NCI-H2081 treated with DMSO at 0.1 percent for 48 hours (cell line): ENCODE measurements at regions not wholly inside any gene's neighbourhood (a gene's known extent, or its start where the extent isn't known, plus 50 kb on each side); places are given as distances from the start of the nearest gene placed in this dataset.

ENCODE experiments used
- DNase-seq: peaks from one replicate; lab custom pipeline; 2025; lab: John Stamatoyannopoulos, UW

DNA sequence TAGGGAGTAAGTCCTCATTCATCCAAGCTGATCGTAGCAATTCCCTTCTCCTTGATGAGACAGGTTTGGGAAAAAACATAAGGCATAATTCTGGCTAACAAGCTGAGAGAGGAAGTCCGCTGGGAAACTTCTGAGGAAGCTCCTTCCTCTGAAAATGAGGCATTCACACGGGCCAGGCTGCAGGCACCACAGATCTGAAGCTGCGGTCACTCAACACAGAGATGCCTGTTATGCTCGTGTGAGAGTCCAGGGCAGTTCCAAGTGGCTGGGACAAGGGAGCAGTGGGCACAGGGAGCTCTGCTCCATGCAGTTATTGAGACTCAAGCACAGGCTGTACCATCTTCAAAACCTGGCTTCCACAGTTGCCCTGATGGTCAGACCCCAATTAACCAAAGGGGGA, 200.9 kb upstream of the ID2 start:
- DNase-seq: no peak

DNA sequence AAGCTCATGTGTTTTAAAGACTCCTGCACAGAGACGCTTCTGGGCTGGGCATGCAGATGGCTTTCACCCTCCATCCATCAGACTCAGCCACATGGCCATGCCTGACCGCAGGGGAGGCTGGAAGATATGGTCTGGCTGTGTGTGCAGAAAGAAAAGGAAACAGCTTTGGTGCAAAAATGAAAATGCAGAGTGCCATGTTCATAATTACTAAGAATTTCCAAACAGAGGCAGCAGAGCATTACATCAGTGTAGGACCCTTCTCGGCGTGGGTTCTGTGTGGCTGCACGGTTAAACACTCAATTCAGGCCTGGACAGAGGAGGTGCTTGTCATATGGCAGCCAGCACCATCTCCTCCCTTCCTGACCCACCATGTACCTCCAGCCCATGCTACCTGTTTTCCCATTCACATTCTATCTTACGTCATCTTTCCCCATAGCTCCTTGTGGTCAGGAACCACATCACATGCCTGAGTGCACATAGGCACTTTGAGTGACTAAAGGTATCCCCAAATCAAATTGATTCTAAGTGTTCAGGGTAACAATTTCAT, 200.3 kb upstream of the ID2 start:
- no peak for DNase-seq

DNA sequence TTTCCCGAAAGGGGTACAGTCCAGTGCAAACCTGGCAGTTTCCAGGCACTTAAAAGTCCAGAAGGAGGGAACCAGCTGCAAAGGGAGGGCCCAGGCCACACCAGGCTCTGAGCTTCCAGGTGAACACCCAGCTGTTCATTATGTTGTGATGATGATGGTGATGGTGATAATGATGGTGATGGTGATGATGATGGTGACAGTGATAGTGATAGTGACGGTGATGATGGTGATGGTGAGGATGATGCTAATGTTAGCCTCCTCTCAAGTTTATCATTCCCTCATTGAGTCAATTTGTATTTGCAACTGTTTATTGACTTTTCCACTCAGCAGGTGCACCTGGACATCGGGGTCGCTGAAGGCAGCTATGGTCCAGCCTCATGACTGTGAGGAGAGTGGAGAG, 199.4 kb upstream of the ID2 start:
- no peak for DNase-seq

DNA sequence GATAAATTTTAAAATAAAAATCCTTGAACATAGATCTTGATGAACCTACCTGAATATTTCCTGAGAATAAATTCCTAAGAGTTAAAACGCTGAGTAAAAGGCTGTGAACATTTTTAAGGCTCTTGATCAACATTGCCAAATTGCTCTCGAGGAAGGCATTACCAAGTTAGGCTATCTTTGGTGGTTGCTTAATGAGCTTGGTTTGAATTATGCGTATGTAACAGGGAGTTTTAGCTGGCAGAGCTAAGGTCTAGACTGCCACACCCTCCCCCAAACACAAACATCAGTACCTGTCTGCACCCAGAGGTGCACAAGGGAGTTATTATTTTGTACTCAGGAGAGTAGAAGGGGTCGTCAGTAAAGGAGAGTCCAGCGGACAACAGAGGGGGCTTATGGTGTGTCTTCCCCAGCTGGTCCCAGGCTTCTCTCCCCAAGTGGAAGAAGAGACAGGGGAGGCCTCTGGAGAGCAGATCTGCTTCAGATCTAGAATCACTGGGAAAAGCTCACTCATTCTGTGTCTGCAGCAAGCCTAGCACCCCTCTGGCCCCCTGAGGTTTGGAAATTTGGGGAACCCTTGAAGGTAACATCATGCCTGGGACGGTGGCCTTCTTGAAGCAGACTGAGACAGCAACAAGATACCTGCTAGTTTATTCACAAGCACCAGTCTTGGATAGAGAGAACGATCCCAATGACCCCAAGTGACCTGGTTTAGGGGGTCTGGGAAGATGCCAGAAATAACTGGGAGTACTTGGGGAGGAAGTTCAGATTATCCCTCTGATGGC, 197.2 kb upstream of the ID2 start:
- DNase-seq: no peak

DNA sequence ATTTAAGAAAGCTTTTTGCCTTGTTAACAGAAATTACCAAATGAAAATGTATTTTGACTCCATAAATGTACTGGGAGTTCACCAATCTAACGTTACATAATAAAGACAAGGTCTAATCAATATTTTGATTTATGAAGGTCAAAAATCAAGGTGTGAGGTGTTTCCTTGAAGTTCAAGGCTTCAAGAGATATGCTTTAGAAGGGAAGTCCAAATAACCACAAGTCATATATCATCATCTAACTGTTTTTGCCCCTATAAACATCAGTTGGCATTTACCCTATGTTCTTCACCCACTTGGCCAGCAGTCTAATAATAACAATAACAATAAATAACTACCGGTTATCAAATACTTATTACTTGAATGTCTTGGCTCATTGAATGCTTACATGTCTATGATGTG, 196.1 kb upstream of the ID2 start:
- DNase-seq: no peak

DNA sequence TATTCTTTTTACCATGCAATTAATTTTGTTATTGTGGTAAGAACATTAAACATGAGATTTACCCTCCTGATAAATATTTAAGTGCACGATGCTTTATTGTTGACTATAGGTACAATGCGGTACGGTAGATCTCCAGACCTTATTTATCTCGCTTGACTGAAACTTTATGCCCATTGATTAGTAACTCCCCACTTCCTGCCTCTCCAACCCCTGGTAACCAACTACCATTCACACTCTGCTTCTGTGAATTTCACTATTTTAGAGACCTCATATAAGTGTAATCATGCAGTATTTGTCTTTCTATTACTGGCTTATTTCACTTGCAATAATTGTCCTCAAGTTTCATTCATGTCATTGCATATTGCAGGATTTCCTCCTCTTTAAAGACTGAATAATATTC, 195.7 kb upstream of the ID2 start:
- DNase-seq: no peak

DNA sequence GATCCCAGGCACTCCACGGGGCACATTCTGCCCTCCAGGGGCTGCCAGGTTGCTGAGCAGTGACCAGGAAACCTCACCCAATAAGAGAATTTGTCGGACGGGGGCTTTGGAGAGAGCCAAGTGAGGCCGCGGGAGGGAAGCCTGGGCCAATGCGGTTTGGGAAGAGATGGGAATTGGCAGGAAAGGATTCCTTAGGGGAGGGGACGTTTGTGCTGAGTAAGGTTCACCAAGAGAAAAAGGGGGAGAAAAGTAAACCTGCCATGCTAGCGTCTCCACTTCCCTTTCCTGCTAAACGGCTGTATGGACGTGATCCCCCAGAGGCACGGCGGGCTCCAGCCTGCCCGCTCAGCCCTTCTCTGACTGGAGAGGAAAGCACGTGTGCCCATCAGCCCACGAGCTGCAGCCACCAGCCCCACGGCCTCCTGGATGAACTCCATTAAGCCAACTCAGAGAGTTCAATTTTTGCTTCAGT, 194.4 kb upstream of the ID2 start:
- no peak for DNase-seq

DNA sequence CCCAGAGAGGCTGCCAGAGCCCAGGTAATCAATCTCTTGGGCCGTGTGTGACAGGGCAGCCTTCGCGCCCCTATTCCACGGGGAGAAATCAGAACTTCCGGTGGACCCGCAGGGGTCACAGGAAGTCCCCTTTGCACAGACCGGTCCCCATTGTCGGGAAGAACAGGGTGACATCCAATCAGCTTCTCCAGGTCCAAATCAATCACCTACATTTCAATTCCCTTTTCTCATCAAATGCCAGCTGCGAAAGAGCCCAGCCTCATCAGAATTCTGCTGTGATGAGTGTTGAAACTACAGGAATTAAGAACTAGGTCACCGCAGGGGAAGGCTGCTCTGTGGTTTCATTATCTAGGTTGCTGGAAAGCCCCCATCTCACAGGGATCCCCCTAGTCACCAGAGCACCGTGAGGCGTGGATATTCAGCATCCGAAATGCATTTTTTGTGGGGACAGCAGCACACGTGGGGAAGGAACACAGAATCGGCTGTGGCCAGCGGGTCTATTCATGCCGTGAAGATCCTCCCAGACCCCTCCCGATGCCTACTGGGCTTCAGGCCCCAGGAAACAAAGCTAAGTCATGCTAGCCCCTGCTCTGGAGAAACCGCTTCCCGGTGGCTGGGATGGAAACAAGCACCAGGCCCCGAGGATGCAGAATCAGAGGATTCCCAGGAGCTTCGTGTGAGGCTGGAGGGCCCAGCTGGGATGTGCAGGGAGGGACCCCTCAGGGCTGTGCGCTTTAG, 193.7 kb upstream of the ID2 start:
- no peak for DNase-seq

DNA sequence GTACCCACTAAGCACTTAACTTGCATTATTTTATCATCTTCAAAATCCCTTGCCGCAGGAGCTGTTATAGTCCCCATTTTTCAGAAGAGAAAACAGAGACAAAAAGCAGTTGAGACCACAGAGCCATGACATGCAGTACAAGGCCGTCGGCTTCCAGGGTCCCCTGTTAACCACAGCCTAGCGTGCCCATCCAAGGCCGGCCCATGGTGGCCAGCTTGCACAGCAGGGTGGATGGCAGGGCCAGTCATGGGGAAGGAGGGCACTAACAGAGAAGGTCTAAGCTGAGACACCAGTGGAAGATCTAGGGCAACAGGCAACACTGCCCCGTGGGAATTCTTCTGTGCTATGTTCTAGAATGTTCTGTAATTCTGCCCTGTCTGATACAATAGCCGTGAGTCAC, 192.6 kb upstream of the ID2 start:
- DNase-seq: no peak

DNA sequence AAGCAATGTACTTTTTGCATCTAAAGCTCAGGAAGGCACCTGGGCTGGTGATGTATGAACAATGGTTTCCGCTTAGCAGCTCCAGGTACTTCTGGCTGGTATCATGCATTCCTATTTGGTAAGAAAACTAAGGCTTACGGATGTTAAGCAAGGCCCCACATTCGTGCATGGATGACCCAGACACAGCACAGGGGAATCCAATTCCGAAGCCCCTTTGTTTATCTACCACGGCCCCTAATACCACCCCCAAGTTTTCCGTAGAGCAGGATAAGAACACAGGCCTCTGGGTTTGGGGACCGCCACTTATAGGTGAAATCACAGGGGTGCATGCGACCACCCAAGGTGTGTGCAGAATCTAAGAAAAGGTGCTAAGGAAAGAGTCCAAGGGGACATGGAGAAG, 192.1 kb upstream of the ID2 start:
- no peak for DNase-seq

DNA sequence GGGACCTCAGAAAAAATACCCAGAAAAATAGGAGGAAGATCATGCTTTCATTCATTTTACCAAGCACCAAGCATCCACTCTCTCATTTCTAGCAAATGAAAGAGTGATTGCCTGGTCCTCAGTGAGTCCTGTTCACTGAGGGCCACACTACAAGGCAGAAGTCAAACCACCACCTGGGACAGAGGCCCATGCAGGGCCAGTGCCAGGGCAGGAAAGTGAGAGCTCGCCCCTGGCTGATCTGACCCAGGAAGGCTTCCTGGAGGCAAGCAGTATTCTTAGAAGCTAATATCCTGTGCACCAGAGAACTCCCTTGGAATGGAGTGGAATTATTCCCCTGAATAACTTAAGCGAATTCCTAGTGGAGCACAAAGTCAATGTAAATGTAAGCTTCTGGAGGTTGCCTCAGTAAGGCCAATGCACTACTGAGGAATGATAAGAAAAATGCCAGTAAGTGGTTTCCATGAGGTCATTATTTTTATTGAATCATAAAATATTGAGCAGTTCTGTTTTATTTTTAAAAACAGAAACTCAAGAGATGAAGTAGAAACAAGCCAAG, 191.6 kb upstream of the ID2 start:
- DNase-seq: no peak

DNA sequence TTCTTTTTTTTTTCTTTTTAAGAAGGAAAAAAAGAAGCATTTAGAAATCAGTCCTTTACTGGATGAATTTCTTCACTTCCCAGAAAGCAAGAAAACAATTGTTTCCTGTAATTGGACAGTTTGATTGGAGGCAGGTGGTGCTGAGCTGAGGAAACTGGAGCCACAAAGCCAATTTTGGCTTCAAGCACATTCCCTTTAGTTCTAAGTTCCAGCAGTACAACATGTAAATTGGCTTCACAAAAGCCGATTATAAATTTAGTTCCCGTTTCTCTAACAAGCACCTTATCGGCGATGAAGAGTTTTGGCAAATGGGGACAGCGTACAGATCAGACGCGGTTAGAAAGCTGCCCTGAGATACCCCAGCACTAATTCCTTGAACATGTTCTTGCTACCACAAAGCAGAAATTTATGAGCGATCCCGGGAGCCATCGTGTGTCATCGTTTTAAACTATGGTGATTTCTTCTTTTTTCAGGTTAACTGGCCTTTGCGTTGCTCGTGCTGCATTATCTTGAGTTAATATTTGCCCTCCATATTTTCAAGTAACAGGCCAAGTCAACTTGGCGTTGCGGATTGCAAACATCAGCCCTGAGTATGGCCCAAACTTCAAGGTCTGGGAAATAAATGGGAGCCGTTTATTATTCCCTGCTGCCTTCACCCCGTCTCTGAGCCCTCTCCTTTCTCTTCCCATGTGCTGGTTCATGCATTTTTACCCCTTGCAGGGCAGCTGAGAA, 190.4 kb upstream of the ID2 start:
- DNase-seq: no peak

DNA sequence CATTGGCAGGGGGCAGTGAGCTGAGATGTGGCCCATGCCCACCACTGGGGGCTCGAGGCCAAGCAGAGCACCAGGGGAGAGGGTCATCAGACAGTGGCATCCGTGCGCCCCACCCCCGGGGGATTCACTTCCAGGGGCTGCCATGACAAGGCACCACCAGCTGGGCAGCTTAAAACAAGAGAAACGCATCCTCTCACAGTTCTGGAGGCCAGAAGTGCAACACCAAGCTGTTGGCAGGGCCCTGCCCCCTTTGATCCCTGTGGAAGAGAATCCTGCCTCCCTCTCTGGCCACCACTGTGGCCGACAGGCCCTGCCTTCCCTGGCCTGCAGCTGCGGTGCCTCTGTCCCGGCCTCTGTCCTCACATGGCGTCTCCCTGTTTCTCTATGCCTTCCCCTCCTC, 187.7 kb upstream of the ID2 start:
- DNase-seq: no peak

DNA sequence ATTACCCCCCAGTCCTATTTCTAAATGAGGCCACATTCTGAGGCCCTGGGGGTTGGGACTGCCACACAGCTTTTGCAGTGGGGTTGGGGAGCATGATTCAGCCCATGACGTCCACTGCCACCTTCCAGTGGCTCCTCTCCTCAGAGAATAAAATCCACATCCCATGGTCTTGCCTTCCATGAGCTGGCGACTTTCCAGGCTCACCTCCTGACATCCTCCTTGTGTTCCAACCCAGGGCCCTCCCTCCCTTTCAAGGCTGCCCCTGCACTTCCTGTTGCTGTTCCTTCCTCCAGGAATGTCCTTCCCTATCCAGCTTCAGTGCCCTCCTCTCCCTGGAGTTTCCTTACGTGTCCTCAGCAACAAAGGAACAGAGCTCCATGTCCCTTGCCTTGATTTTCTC, 187.3 kb upstream of the ID2 start:
- no peak for DNase-seq

DNA sequence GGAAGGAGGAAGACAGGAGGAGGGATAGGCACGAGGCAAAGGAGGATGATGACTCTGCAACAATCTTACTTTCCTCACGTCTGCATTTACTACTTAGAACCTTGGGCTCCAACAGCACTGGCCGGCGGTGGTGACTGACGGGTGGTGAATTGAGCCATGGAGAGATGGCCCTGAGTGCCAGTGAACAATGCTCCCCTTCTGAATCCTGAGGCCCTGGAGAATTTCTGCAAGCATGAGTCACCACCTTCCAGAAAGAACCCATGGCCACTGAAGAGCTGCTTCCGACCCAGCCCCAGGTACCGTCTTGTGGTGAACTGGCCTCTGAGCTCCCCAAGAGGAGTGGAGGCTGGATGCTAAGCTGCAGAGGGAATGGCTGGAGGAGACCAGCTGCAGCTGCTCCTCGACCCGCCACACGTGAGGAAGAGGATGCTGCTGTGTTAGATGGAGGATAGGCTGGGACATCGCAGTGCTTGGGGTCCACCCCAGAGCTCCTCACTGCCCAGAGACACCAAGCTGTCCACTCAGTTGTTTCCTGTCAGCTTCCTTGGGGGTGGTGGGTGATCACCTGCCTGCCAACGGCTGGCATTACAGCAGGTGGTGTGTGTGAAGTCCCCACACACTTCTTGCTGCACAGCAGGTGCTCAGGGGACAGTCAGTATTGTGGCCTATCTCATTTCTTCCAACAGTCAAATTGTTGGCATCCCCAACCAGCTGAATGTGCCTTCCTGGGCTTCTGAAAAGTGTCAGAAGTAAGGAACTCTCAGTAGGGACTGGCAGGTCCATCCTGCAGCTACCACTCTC, 186.5 kb upstream of the ID2 start:
- DNase-seq: no peak

DNA sequence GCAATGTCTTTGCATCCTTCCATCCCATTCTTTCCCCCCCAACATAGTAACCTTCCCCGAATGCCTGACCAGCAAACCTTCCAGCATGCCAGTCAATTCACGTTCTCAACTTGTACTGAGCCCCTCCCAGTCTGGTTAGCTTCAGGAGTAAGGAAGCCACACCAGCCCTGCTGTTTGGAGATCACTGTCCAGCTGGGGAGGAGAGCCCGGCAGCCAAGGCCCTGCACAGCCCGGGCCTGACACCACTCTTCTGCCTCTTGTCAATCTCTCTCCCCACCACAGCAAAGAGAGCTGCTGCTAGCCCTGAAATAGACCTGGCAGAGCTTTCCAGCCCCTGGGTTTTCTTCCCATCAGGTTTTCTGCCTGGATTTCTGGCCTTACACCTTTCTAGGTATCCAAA, 185.8 kb upstream of the ID2 start:
- DNase-seq: no peak

DNA sequence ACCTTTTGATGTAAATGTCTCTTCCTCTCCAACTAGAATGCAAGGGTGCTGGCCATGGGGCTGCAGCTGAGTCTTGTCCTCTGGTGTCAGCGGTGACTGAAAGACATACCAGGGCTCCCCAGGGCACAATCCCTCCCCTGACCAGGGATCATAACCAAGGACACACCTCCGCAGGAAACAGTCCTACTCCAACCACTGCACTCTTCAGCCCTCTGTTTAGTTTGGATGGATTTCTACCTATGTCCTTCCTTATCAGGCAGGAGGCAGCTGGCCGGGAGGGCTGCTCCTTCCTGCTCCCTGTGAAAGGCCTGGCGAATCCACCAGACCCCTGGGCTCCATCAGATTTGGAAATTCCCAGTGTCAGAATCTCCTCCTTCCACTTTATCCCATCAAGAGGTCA, 185.2 kb upstream of the ID2 start:
- no peak for DNase-seq

DNA sequence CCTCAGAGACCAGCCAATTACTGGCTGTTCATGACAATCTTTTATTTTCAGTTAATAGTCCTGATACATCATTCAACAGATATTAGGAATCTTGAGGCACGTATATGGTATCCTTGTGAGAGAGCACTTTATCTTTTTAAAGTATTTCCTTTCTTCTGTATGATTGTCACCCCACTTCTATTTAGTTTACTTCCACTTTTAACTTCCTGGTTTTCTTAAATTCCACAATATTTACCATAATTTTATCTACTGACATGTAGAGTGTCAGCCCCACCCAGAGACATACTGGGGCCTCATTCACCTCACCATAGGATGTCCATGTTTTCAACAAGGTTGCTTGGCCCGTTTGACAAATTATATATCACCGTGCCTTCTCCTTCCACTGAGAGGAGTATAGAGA, 182.9 kb upstream of the ID2 start:
- no peak for DNase-seq

DNA sequence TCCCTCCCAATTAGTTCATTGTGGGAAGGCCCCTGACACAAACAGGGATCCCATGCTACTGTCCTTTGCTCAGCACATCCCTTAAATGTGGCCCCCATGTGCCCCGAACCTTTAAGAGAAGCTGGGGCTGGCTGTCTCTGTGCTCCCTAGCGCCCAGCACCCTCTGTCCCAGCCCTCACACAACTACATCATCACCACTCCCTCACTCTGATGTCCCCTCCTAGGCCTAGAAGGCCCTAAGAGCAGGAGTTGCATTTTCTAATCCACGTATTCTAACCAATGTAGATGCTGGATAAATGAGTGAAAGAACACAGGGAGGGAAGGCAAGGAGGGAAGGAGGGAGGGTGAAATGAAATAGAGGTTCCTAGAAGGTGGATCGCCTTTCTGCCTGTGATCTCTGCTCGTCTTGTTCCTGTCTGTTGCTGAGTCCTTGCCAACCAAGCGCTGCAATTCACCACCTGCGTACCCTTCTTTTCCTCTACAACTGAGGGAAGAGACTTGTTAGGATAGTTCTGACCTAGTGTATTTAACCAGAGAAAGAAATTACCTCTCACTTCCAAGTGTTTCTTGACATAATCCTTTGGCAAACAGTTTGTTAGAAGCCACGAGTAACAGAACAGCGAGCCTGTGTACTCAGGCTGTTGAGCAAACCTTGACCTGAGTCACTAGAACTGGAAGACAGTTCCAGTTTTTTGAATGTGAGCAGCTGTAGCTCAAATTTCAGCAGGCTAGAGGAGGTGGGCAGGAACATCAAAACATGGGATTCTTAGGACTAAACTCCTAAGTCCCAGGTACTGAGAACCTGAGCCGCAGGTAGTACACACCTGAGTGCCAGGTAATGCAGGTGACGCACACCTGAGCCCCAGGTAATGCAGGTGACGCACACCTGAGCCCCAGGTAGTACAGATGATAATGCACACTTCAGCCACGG, 181.5 kb upstream of the ID2 start:
- DNase-seq: no peak

DNA sequence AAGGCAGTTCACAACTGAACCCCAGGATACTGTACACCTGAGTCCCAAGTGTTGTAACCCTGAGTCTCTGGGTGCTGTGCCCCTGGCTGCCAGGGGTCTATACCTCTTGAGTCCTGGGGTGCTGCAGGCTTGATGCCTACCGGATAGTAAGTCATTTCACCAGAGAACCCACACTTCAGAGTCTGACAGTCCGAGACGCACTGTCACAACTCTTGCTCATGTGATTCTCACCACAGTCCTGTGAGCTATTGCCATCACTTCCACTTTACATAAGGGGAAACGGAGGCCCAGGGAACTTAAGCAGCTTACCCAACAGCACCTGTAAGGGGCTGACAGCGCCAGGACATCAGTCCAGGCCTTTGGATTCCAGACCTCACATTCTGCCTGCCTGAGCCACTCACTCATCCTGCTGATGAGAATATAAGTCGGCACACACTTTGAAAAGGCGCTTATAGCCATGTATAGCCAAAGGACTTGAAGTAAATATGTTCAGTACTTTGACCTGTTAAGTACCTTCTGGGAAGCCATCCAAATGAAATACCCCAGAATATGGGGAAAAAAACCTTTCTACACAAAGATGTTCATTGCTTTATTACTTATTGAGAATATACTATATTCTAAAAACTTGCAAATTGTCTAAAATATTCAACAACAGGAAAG, 180.7 kb upstream of the ID2 start:
- DNase-seq: no peak
